SK-N-SH (cell line): ENCODE measurements at regions not wholly inside any gene's neighbourhood (a gene's known extent, or its start where the extent isn't known, plus 50 kb on each side); places are given as distances from the start of the nearest gene placed in this dataset.

Experiments
- CTCF ChIP-seq: fragments of 200-600 bp; sonication (generic); IDR thresholded peaks from 2 replicates; pipeline ENCODE4 v1.6.1; 2017; ENCODE audit warnings: antibody characterized with exemption, mild to moderate bottlenecking, moderate library complexity
- EP300 ChIP-seq, 2 experiments: IDR thresholded peaks; 2 replicates each; pipeline versions ENCODE4 v1.4.0 to v1.6.1; 2012; ENCODE audit warnings: borderline replicate concordance in 1 of 2, low read depth in 1 of 2, low read length in 1 of 2
- EZH2phosphoT487 ChIP-seq: fragments of 200-600 bp; sonication (generic); IDR thresholded peaks from 2 replicates; pipeline ENCODE4 v1.6.1; 2017; ENCODE audit warnings: low read depth, mixed run types, mild to moderate bottlenecking, antibody characterized with exemption, moderate library complexity, borderline replicate concordance
- MAX ChIP-seq: IDR thresholded peaks from 2 replicates; pipeline ENCODE4 v1.4.0; 2012; ENCODE audit warnings: low read depth
- NFIC ChIP-seq: IDR thresholded peaks from 2 replicates; pipeline ENCODE4 v1.4.0; 2012; ENCODE audit warnings: borderline replicate concordance
- PBX3 ChIP-seq: IDR thresholded peaks from 2 replicates; pipeline ENCODE4; 2012
- POLR2AphosphoS5 ChIP-seq: IDR thresholded peaks from 2 replicates; pipeline ENCODE4 v1.6.1; 2012; ENCODE audit warnings: low read depth, low read length
- RAD21 ChIP-seq: IDR thresholded peaks from 2 replicates; pipeline ENCODE4 v1.6.1; 2012; ENCODE audit warnings: mild to moderate bottlenecking, low read length
- TEAD4 ChIP-seq: IDR thresholded peaks from 2 replicates; pipeline ENCODE4 v1.4.0; 2012; ENCODE audit warnings: mild to moderate bottlenecking, borderline replicate concordance; ENCODE audit not compliant: insufficient read depth
- YY1 ChIP-seq: IDR thresholded peaks from 2 replicates; pipeline ENCODE4 v1.4.0; 2012; ENCODE audit warnings: low read depth, mild to moderate bottlenecking

DNA sequence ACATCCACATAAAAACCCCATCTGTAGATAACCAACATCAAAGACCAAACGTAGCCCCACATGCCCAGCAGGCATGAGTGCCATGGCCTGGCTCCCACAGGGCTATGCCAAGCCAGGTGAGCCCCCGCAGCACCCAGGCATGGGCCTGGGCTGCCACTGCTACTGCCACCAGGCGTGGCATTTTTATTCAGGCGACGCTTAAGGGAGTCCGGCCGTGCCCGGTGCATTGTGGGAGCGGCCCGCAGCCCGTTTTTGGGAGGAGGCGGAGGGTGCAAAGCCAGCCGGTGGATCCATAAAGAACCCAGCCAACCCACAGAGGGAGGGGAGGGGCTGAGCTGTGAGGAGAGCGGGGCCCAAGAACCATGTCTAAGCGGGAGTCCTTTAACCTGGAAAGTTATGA lies 83.6 kb downstream of the XIST start:
- TF ChIP-seq POLR2AphosphoS5 (no peak), EZH2phosphoT487 (no peak), CTCF (no peak), MAX (no peak), EP300 (IDR thresholded peaks at IDR 0.05; ENCODE audit: borderline replicate concordance in 1 of 2, low read depth in 1 of 2, low read length in 1 of 2) (no peak), RAD21 (no peak), TEAD4 (no peak), NFIC (no peak), YY1 (no peak), PBX3 (no peak)
